Endothelial cell (in vitro differentiated cells): ENCODE measurements at regions not wholly inside any gene's neighbourhood (a gene's known extent, or its start where the extent isn't known, plus 50 kb on each side); places are given as distances from the start of the nearest gene placed in this dataset.

ENCODE experiments used
- DNase-seq: peaks from one replicate; pipeline ENCODE4 v3.0.0; 2021; ENCODE audit warnings: low spot score
- H3K27ac Mint-ChIP-seq: one replicate; pipeline ENCODE4 v1.8.0; 2021; ENCODE audit warnings: mixed read lengths, inconsistent platforms; ENCODE audit not compliant: unreplicated experiment
- H3K27me3 Mint-ChIP-seq: one replicate; pipeline ENCODE4 v1.8.0; 2021; ENCODE audit warnings: mild to moderate bottlenecking, moderate library complexity, mixed read lengths, inconsistent platforms; ENCODE audit not compliant: unreplicated experiment
- H3K36me3 Mint-ChIP-seq: one replicate; pipeline ENCODE4 v1.8.0; 2021; ENCODE audit warnings: mild to moderate bottlenecking, low read depth, mixed read lengths, inconsistent platforms; ENCODE audit not compliant: unreplicated experiment
- H3K4me1 Mint-ChIP-seq: one replicate; pipeline ENCODE4 v1.8.0; 2021; ENCODE audit warnings: mild to moderate bottlenecking, mixed read lengths, inconsistent platforms; ENCODE audit not compliant: unreplicated experiment
- H3K4me3 Mint-ChIP-seq: one replicate; pipeline ENCODE4 v1.8.0; 2021; ENCODE audit warnings: mild to moderate bottlenecking, mixed read lengths, inconsistent platforms; ENCODE audit not compliant: unreplicated experiment
- H3K9me3 Mint-ChIP-seq: one replicate; pipeline ENCODE4 v1.8.0; 2021; ENCODE audit warnings: mixed read lengths, inconsistent platforms; ENCODE audit not compliant: unreplicated experiment
- CTCF ChIP-seq: fragments of 200-600 bp; sonication (generic); IDR thresholded peaks from one replicate; pipeline ENCODE4 v1.5.0; 2021; ENCODE audit warnings: antibody characterized with exemption; ENCODE audit not compliant: unreplicated experiment

GRCh38 chr18:42530276-42530675, 575.2 kb downstream of the PIK3C3 start:
- no peak for DNase-seq
- Mint-ChIP-seq H3K4me1 (peaks cover 4% of the 10 kb centered on the region), H3K27me3 (peaks cover 2% of the 10 kb centered on the region), H3K27ac (no peak overlapping the region), H3K36me3 (no peaks in the 10 kb centered on the region), H3K4me3 (no peak overlapping the region), H3K9me3 (no peaks in the 10 kb centered on the region)
- no peak for TF ChIP-seq CTCF

DNA sequence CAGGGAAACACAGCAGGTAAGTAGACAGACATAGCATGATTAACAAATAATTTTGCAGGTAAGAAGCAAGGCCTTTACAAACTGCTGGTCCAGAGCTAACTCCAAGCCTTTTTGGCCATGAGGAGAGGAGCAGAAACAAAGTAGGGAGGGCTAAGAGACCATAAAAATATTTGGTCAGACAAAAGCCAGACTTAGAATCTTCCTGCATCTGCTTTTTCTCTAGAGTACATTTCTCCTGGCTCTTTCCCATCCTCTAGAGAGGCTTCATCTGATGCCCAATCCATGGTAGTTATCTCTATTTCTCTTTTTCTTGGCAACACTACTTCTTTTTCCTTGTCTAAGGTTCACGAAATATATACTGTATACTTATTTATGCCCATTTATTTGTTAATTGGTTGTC, 577.1 kb downstream of the PIK3C3 start:
- Mint-ChIP-seq H3K36me3 (no peaks in the 10 kb centered on the region), H3K4me3 (no peak overlapping the region), H3K9me3 (no peaks in the 10 kb centered on the region), H3K27ac (no peak overlapping the region), H3K27me3 (peaks cover 2% of the 10 kb centered on the region), H3K4me1 (no peaks in the 10 kb centered on the region)
- no peak for DNase-seq
- TF ChIP-seq CTCF, result no peak

DNA sequence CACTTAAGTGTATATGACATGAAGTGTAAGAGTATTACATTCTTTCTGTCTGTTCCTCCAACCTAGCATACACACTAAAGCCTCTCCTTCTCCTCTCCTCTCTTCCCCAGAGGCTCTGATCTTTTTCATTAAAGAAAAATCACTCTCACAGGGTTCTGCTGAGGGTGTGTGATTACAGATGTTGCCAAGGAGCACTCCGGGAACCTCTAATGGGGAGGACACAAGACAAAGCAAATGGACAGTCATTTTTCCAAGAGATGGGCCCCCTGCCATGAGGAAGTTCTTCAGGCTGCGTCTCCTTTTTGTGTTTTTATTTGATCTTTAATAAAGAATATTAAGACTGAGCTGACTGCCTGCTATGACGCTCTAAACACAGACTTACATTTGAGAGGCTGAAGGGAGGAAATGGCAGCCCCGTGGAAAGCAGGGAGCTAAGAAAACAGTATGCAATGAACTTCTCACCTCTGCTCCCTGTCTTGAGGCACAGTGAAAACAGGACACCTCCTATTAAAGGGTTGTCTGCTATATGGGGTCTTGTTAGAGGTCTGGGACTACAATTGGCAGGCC, 578.1 kb downstream of the PIK3C3 start:
- H3K27me3 Mint-ChIP-seq, result peaks cover 2% of the 10 kb centered on the region
- H3K36me3 Mint-ChIP-seq, result no peaks in the 10 kb centered on the region
- H3K9me3 Mint-ChIP-seq, result no peaks in the 10 kb centered on the region
- no peak overlapping the region for H3K4me3 Mint-ChIP-seq
- no peak for DNase-seq
- no peaks in the 10 kb centered on the region for H3K4me1 Mint-ChIP-seq
- TF ChIP-seq CTCF, result no peak
- no peak overlapping the region for H3K27ac Mint-ChIP-seq

DNA sequence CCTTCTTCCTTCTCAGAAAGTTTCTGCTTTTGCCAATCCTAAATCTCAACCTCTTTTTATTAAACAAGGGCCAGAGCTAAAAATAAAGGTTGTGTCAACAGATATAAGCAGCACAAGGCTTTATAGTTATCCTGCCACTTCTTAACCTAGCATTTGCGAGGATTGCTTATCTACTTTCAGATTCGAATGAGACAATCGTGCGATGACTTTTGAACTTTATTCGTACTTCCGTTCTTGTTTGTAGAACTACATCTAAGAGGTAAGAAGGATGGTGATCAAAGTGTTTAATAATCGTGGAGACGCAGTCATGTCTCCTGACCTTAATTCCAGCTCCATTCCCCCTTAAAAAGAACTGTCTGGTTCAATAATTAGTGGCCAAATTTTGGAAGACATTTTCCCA, 578.6 kb downstream of the PIK3C3 start:
- Mint-ChIP-seq H3K27ac (no peak overlapping the region), H3K4me1 (no peaks in the 10 kb centered on the region), H3K36me3 (no peaks in the 10 kb centered on the region), H3K4me3 (no peak overlapping the region), H3K9me3 (no peaks in the 10 kb centered on the region), H3K27me3 (peaks cover 2% of the 10 kb centered on the region)
- no peak for TF ChIP-seq CTCF
- DNase-seq, result no peak

DNA sequence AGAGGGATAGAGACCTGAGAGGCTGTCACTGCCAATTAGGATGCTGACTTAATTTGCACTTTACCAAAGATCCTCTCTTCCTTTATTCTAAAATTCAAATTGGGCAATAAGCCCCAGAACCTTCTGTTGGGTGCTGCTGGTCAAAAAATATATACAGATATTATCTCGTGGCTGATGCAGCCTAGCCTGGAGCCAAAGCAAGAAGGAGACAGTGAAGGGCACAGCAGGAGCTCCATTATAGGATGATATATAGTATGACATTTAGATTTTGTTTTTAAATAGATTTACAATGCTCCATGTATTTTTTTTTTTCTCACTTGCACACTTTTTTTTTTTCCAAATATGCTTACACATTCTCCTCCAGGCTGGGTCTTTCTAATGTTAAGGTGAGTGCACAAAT, 579.3 kb downstream of the PIK3C3 start:
- Mint-ChIP-seq H3K27ac (no peak overlapping the region), H3K4me3 (no peak overlapping the region), H3K27me3 (peaks cover 2% of the 10 kb centered on the region), H3K4me1 (no peaks in the 10 kb centered on the region), H3K36me3 (no peaks in the 10 kb centered on the region), H3K9me3 (no peaks in the 10 kb centered on the region)
- no peak for TF ChIP-seq CTCF
- DNase-seq, result no peak
